ENCODE measurements at regions not wholly inside any gene's neighbourhood (a gene's known extent, or its start where the extent isn't known, plus 50 kb on each side); places are given as distances from the start of the nearest gene placed in this dataset.

DNA sequence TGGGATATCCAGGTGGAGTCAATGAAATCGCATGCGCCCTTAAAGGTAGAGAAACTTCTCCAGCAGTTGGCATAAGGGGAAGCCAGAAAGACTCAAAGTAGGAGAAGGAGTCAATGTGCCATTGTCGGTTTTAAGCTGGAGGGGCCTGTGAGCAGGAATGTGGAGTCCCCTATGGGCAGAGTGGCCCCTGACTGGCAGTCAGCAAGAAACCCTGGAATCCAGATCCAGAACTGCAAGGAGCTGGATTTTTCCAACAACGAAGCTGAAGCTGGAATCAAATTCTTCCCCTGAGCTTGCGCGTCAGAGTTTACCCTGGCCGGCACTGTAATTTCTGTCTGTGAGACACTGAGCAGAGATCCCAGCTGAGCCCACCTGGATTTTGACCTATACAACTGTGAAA is 315.0 kb downstream of the DHX35 start:
- no peak for DNase-seq

DNA sequence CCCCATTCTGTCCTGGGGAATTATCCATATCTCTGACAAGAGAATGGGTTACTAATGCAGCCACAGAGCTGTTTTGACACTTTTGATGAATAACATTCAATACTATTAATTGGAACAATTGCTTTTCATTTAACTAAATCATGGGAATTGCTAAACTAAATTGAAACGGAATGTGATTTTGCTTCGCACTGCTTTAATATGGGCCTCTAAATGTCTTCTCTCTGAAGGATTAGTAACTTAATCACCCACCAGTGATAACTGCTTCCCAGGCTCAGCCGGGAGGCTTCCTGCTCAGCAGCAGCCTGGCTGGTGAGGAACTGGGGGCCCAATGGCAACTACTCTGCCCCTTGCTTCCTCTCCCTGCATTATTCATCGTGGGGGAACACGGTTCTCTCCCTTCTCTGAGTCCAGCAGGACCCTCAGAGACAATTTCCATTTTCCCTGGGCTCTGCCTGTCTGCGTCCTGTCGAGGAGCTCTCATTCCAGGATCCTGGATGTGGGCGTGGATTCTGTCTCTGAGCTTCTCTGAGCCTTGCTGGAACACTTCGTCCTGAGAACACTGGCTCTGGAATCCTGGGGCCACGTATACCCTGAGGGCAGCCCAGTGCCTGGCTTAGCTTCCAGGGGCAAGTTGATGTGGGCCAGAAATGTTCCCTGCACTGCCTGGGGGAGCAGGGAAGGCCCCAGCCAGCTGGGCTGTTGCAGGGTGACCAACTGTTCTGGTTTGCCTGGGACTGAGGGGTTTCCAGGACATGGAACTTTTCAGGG is 308.9 kb downstream of the DHX35 start:
- DNase-seq, result no peak

DNA sequence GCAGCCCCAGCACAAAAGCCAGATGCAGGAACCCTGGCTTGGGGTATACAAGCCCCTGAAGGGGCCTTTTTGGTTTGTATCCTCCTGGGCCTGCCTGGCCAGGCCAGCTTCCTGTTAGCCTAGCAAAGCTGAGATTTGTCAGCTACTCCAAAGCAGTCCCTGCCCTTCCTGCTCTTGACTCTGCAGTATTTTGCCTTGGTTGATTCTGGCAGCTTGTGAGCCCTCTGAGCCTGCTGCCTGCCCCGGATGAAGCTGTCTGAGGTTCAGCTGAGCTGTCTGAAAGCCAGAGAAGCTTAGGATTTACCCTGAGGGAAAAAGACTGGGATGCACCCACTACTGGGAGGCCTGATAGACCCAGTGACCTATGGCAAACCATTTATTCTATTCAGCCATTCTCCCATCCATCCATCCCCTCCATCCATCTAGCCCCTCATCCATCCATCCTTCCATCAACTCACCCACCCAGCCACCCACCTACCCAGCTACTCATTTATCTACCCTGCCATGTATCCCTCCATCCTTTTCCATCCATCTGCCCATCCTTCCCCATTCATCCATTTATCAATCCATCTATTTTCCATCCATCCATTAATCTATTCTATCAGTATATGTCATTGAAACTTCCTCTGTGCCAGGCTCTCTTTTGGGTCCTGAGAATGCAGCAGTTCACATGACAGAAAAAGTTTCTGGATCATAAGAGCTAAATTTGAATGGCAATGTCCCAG is 307.5 kb downstream of the DHX35 start:
- DNase-seq, result no peak

DNA sequence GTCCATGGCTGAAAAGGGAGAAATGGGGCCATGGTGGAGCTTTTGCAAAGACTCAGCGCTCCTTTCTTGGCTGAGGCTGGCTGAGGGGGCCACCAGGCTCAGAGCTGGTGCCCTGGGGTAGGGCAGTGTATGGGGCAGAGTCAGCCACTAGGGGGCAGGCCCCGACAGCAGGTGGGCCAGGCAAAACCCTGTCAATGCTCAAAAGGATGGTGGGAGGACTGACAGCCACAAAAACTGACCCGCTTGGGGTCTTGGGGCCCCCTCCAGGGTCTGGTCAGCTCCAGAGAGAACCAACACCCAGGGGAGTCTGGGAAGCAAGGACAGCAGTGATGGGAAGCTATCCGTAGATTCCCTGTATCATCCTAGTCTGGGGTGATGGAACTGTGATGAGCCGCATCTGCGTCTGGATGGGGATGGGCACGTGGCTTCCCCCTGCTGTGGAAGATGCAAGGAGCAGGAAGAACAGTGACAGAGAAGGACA is 306.9 kb downstream of the DHX35 start:
- DNase-seq, result peak; percentile 61

DNA sequence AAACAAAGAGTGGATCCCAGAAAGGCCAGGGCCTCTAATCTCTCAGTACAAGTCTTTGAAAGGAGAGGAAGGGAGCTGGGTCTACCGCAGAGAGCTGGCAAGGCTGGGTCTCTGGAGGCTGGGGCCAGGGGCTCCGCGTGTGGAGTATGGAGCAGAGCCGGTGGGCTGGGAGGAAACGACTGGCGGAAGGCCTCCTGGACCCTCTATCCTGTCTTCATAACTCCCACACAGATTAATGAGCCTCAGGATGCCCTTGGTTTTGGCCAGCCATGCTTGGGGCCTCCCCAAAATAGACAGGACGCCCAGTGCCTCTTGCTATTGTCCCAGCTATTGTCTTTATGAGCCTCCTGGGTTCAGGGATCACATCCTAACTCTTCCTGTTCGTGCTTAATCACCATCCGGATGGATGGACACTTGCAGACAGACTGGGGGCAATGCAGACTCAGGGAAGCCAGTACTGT is 306.4 kb downstream of the DHX35 start:
- no peak for DNase-seq

DNA sequence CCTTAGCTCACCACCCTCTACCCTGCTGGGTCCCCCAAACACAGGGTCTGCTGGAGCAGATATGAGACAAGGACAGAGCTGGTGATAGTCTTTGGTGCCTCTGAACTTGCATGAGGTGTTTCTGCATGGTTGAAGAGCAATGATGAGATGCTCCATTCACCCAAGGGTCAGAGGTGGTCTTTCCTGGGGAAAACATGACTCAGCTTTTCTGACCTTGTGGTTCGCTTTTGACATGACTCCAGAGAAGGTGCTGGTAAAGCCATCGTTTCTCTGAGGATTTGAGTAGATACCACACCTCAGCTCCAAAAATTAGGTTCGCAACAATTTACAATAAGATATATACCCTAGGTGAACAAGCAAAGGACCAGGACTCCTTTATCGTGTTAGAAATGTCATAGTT is 304.8 kb downstream of the DHX35 start:
- no peak for DNase-seq

DNA sequence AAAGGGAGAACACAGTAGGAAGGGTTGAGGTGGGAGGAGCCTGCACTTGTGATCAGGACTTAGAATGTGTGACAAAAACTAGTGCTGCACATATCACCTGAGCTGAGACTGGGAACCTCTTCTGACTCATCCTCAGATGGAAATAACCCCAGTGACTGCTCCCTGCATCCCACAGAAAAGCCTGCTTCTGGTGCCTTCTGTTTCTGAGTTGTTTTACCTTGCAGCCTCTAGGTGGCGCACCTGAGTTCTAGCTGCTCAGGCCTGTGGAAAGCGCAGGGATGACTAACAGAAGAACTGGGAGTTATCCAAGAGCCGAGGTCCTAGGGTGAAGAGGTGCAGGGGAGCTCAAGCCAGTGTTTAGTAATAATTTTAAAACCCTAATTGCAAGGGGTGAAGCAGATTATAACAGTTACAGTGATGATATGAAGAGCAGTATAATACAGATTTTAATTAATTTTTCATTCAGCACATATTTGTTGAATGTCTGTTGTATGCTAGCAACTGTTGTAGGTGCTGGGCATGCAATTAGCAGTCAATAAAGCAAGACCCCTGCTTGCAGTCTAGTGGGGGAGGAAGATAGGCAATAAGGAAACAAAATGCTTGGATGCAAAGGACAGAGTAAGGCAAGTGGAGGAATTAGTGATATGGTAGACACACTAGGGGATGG is 302.5 kb downstream of the DHX35 start:
- peak; percentile 64 for DNase-seq

DNA sequence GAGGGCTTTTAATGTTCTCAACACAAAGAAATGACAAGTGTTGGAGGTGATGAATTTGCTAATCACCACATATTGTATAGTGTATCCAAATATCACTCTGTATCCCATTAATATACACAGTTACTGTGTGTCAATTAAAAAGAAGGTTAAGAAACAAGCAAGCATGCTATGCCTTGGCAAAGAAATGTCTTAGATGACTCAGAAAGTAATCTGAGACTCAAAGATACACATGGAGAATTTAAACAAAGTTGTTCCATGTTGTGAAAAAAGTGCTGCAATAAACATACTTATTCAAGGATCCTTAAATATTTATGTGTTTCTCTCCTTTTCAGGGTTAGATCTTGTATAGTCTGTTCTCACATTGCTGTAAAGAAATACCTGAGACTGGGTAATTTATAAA is 300.9 kb downstream of the DHX35 start:
- DNase-seq, result no peak

DNA sequence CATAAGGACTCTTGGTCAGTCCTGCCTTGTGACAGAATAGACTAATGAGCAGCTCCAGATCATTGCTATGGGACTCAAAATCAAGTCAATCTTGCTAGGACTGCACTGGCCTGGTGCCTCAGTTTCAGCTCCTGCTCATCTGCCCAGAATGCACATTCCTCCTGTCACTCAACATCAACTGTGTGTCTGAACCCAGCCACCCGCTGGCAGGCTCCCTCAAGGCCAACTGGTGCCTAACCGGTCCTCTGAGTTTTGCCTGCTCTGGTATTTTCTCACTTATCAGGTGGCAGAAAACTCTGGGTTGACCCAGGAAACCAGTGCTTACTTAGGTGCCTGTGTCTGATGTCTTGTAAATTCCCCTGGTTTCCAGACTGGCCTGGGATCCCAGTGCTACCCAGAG is 297.7 kb downstream of the DHX35 start:
- no peak for DNase-seq

DNA sequence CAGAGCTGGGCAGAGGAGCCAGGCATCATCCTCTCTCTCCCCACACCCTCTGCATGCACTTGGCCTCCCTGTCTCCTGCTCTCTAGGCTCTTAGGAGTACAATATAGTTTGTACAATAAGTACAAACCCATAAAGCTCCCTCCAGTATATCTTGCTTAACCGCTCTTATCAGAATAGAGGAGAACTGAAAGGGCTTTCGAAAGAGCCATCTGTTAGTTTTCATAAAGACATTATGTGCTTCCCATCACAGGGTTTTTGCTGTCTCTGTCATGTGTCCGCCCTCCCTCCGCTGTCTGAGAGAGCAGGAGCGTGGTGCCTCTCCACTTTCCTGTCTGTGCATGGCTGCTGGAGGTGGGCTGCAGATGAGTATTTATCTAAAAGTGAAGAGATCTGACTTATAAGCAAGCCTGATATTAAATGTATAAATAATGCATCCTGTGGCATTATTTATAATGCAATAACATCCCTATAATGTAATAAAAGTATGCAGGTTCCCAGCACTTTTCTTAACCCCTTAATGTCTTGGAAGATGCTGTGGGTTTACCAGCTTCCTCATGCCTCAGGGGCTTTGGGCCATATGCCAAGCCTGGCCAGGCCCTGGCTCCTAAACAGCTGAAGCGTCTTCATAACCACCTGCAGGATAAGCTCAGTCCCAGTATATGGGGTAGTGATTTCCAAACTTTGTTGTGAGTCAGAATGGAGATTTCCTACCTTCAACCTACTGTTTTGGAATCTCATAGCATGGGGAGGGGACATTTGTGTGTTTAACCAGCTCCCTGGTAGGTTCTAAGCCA is 297.1 kb downstream of the DHX35 start:
- DNase-seq, result no peak

DNA sequence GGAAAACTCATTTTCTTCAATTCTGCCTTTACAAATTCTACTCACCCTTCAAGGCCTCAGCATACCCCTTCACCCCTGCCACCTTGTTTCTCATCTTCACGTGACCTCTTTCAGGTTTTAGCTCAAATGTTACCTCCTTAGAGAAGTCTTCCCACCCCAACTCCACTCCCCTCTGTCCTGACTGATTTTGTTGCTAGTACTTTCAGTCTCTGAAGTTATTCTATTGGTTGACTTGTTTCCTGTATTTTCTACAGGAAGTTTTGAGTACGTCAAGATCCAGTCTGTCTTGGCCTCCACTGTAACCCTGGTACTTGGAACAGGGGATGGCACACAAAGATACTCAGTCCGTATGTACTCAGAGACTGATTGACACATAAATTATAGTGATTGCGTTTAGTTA is 296.1 kb downstream of the DHX35 start:
- no peak for DNase-seq

DNA sequence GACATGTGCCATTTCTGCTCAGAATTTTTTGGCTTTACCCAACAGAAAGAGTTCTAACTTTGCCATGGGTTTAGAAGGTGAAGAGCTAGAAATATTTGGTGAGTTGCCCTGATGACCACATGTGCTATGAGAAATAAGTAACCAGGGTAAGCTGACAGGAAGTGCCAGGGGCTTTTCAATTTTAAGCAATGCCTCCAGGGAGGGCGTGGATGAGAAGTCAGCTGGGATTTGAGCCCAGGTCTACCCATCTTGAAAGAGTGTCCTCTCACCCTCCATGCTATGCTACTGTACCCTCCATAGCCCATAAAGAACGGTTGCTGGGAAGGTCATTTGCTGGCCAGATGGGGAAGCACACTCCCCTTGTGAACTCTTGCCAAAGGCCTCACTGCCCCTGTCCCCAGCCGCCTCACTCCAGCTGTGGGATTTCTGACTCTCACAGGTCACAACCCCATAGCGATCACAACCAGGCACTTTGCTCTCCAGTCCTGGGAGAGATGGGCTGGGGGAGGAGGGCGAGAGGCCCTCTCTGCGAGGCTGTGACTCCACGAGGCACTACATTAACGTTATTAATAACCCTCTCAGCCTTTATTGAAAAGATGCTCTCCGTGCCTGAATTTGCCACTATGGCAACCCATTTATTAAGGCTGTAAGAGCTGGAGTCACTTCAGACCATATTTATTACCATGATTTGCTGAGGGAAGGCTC is 291.1 kb downstream of the DHX35 start:
- no peak for DNase-seq

DNA sequence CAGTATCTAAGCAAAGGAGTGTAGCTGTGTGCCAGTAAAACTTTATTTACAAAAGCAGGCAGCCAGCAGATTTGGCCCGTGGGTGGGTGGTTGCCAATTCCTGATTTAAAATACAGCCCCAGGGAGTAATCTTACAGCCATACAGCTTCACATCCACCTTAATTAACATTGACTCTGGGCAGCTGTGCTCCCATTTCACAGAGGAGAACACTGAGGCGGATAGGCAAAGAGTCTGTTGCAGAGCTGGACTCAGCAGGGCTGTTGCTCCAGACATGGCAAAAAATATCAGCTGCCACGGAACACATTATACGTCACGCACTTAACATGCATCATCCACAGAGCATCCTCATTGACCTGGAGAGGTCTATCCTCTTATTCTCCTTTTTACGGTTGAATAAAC is 289.9 kb downstream of the DHX35 start:
- DNase-seq, result no peak

DNA sequence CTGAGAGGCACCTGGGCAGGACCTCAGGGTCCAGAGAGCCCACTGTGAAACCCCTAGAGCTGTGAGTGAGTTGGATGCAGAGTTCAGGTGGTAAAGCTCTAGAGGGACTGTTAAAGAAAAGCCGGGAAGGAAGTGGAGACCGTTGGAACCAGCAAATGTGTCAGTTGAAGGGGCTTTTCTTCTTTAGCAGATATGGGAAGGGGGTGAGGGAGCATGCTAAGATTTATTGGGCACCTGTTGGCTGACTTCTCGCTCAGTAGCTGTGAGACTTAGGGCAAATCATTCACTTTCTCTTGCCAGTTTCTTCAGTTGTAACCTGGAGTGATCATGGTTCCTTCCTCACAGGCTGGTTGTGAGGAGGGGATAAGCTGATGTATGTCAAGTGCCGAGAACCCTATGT is 287.7 kb downstream of the DHX35 start:
- no peak for DNase-seq

DNA sequence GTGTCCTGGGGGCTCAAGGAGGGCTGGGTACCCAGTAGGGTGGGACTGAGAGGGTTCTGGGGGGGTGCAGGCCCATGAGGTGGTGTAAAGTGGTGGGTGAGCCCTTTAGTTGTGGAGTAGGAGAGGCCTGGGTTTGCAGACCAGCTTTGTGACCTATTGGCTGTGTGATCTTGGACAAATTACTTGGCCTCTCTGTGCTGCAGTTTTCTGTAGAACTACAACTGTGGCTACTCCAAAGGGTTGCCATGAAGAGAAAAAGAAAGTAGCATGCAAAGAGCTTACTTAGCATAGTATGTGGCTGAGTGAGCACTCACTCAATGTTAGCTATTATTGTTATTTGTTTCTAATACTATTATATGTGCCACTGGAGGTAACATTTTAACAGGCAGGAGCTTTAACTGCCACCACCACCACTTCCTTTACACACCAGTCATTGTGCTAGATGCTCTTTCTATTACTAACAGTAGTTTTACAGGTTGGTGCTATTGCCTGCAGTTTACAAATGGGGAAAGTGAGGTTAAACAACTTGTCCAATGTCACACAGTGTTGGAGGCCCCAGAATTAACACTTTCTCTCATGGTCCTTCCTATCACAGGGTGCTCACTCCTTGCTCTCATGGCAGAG is 286.8 kb downstream of the DHX35 start:
- no peak for DNase-seq

DNA sequence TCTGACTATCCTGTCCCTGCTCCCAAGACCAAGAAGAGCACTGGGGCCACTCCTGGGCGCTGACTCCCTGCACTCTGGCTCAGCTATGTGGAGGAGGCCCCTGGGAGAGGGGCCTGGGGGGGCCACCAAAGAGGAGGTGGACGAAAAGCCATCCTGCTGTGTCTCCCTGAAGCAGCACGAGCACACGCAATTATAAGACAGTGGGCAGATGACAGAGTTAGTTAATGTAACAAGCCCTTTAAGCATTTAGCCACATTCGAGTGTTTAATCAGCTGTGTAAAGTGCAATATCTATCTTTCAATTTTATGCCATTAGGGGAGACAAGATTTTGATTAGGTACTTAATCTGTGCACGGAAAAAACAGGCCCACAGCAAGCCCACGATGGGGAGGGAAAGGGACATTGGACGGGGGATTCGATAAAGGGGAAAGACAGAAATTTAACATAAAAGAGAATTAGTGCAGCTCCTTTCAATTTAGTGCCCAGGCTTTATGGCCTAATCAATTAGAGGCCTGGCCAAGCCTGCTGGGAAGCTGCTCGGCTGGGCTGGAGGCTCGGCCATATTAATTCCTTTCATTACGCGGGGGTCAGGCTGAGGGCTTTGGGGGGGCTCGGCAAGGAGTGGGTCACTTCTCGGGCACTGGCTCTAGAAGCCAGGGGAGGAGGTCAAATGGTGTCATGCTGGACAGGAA is 286.2 kb downstream of the DHX35 start:
- no peak for DNase-seq

DNA sequence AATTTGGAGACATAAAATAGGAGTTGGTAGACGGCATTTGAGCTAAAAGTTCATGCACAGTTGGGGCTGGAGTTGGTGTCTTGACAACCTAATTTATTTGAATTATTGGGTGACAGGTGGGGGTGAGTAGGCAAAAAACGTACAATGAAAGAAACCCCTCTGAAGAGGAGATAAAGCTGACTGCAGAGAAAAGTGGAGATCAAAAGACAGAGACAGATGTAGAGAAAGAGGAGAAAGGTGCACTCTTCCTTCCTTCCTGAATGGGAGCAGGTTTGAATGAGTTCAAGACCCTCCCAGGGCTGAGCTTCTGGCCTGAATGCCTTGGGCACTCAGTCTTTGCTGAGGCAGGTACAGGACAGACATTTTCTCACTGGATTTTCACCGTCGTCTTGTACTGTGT is 284.3 kb downstream of the DHX35 start:
- no peak for DNase-seq

DNA sequence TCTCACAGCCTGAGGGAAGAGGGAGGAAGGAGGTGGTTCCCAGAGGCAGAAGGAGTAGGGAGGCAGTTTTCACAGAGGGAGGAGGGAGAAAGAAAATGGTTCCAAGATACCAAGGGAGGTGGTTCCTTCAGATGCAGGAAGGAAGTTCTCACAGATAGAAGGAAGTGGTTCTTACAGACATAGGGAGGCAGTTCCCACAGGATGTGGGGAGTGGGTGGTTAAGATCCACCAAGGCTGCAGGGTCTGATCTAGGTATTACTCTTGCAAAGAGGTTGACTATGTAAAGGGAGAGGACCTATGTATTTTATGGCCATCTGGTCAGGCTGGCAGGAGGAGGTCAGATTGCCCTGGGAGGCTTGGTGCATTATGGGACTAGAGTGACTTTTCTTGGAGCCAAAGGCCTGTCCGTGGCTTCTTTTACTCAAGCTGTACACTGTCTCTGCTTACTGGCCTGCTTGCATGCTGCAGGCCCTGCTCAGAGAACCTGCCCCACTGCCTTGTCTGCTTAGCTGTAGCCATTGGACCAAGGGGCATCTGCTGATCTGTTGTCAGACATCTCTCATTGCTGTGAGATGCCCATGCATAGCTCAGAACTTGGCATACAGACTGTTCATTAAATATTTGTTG is 283.7 kb downstream of the DHX35 start:
- DNase-seq, result no peak

DNA sequence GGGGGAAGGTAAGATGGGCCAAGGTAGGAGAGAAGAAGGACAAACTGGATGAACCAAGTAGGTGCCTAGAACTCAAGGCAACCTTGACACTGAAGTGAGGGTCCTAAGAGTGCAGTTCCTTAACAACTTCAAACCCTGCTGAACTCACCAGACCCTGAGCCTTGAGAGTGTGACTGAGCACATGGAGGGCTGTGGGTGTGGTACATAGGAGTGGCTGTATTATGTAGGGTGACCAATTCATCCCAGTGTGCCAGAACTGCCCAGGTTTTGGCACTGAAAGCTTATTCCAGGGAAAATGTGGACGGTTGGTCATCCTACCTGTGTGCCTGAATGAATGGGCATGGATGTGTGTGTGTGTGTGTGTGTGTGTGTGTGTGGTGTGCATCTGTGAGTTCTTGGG is 281.8 kb downstream of the DHX35 start:
- no peak for DNase-seq

DNA sequence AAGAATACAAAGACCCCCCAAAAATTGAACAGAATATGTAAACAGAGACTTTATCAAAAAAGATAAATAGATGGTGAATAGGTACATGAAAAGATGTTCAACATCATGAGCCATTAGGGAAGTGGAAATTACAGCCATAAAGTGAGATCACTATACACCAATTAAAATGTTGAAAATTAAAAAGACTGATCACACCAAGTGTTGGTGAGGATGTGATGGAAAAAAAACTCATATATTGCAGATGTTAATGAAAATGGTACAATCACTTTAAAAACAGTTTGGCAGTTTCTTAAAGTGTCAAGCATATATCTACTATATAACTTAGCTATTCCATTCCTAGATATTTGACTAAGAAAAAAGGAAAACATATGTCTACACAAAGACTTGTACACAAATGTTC is 280.5 kb downstream of the DHX35 start:
- DNase-seq, result no peak
